HG03558 (cell line): ENCODE measurements at regions not wholly inside any gene's neighbourhood (a gene's known extent, or its start where the extent isn't known, plus 50 kb on each side); places are given as distances from the start of the nearest gene placed in this dataset.

Source experiments
- ATAC-seq: cut with Tn5 transposase; IDR thresholded peaks from one replicate; pipeline ENCODE4 v1.9.1; 2021; ENCODE audit warnings: moderate number of reproducible peaks; ENCODE audit not compliant: unreplicated experiment; ENCODE audit errors: extremely low read depth

GRCh38 chr22:49294656-49295464, 532.8 kb downstream of the BRD1 start:
- no peak for ATAC-seq

GRCh38 chr22:49292909-49293308, 534.8 kb downstream of the BRD1 start:
- no peak for ATAC-seq

- no peak for ATAC-seq
Measured at GRCh38 chr22:49291781-49292180, 535.9 kb downstream of the BRD1 start.

GRCh38 chr22:49291169-49291568, 536.5 kb downstream of the BRD1 start:
- no peak for ATAC-seq

GRCh38 chr22:49290711-49291110, 537.0 kb downstream of the BRD1 start:
- no peak for ATAC-seq

GRCh38 chr22:49289822-49290679, 537.6 kb downstream of the BRD1 start:
- no peak for ATAC-seq

- no peak for ATAC-seq
Measured at GRCh38 chr22:49286181-49286760, 541.4 kb downstream of the BRD1 start.

- ATAC-seq: no peak
Measured at GRCh38 chr22:49284931-49285330, 542.7 kb downstream of the BRD1 start.

- ATAC-seq: no peak
Measured at GRCh38 chr22:49284056-49284784, 543.5 kb downstream of the BRD1 start.

GRCh38 chr22:49282596-49282995, 545.1 kb downstream of the BRD1 start:
- no peak for ATAC-seq

GRCh38 chr22:49281467-49282340, 546.0 kb downstream of the BRD1 start:
- ATAC-seq: no peak

GRCh38 chr22:49278340-49278739, 549.3 kb downstream of the BRD1 start:
- ATAC-seq: no peak

GRCh38 chr22:49276567-49276966, 551.1 kb downstream of the BRD1 start:
- no peak for ATAC-seq

- no peak for ATAC-seq
Measured at GRCh38 chr22:49274754-49275380, 552.8 kb downstream of the BRD1 start.

- ATAC-seq: no peak
Measured at GRCh38 chr22:49272546-49273125, 555.0 kb downstream of the BRD1 start.

GRCh38 chr22:49271831-49272230, 555.8 kb downstream of the BRD1 start:
- ATAC-seq: no peak

- no peak for ATAC-seq
Measured at GRCh38 chr22:49271369-49271727, 556.3 kb downstream of the BRD1 start.

GRCh38 chr22:49270595-49271368, 556.9 kb downstream of the BRD1 start:
- ATAC-seq: no peak
